Activated CD4-positive, alpha-beta T cell treated with anti-CD3 and anti-CD28 coated beads for 24 hours (primary cell): ENCODE measurements at regions not wholly inside any gene's neighbourhood (a gene's known extent, or its start where the extent isn't known, plus 50 kb on each side); places are given as distances from the start of the nearest gene placed in this dataset.

ENCODE experiments used
- DNase-seq, 2 donors: peaks; one replicate each; pipeline ENCODE4 v3.0.0-alpha.2; 2020; ENCODE audit warnings: low read depth in 2 of 2

GRCh38 chr20:22916021-22916842, 118.9 kb upstream of the SSTR4 start:
- no peak for DNase-seq

- no peak for DNase-seq
Measured at GRCh38 chr20:22918286-22918983, 116.7 kb upstream of the SSTR4 start.

GRCh38 chr20:22920898-22921297, 114.2 kb upstream of the SSTR4 start:
- no peak for DNase-seq

GRCh38 chr20:22921595-22922421, 113.3 kb upstream of the SSTR4 start:
- no peak for DNase-seq

GRCh38 chr20:22922987-22923386, 112.1 kb upstream of the SSTR4 start:
- no peak for DNase-seq

- DNase-seq, result no peak
Measured at GRCh38 chr20:22924046-22924737, 110.9 kb upstream of the SSTR4 start.

GRCh38 chr20:22924949-22925612, 110.0 kb upstream of the SSTR4 start:
- no peak for DNase-seq

GRCh38 chr20:22925613-22925983, 109.5 kb upstream of the SSTR4 start:
- DNase-seq, result no peak

- DNase-seq, result no peak
Measured at GRCh38 chr20:22927537-22927936, 107.6 kb upstream of the SSTR4 start.

GRCh38 chr20:22928679-22929078, 106.4 kb upstream of the SSTR4 start:
- DNase-seq, result no peak

- DNase-seq, result no peak
Measured at GRCh38 chr20:22929661-22930060, 105.5 kb upstream of the SSTR4 start.

- no peak for DNase-seq
Measured at GRCh38 chr20:22931653-22932608, 103.2 kb upstream of the SSTR4 start.

GRCh38 chr20:22939181-22939580, 95.9 kb upstream of the SSTR4 start:
- no peak for DNase-seq

GRCh38 chr20:22940350-22940749, 94.8 kb upstream of the SSTR4 start:
- DNase-seq, result no peak

GRCh38 chr20:22941550-22941949, 93.6 kb upstream of the SSTR4 start:
- DNase-seq, result no peak

- no peak for DNase-seq
Measured at GRCh38 chr20:22942742-22943141, 92.4 kb upstream of the SSTR4 start.

GRCh38 chr20:22944062-22944461, 91.0 kb upstream of the SSTR4 start:
- no peak for DNase-seq

- no peak for DNase-seq
Measured at GRCh38 chr20:22944936-22945335, 90.2 kb upstream of the SSTR4 start.

GRCh38 chr20:22946596-22946995, 88.5 kb upstream of the SSTR4 start:
- DNase-seq, result no peak
